DMS153 treated with DMSO at 0.1 percent for 48 hours (cell line): ENCODE measurements at regions not wholly inside any gene's neighbourhood (a gene's known extent, or its start where the extent isn't known, plus 50 kb on each side); places are given as distances from the start of the nearest gene placed in this dataset.

Experiments used
- DNase-seq: peaks from one replicate; lab custom pipeline; 2025; ENCODE audit not compliant: unreplicated experiment; lab: John Stamatoyannopoulos, UW

- no peak for DNase-seq
Measured at GRCh38 chr5:120388016-120388781, 75.9 kb upstream of the PRR16 start.

- no peak for DNase-seq
Measured at GRCh38 chr5:120394259-120394658, 69.8 kb upstream of the PRR16 start.

- DNase-seq: no peak
Measured at GRCh38 chr5:120396186-120396585, 67.9 kb upstream of the PRR16 start.

GRCh38 chr5:120400356-120400755 is 63.7 kb upstream of the PRR16 start:
- no peak for DNase-seq

- DNase-seq: no peak
Measured at GRCh38 chr5:120402606-120403005, 61.5 kb upstream of the PRR16 start.

- DNase-seq: no peak
Measured at GRCh38 chr5:120405286-120405864, 58.7 kb upstream of the PRR16 start.

GRCh38 chr5:120405923-120406322 is 58.2 kb upstream of the PRR16 start:
- DNase-seq: no peak

GRCh38 chr5:120413686-120414085 is 50.4 kb upstream of the PRR16 start:
- no peak for DNase-seq
